ENCODE measurements at regions not wholly inside any gene's neighbourhood (a gene's known extent, or its start where the extent isn't known, plus 50 kb on each side); places are given as distances from the start of the nearest gene placed in this dataset.

DNA sequence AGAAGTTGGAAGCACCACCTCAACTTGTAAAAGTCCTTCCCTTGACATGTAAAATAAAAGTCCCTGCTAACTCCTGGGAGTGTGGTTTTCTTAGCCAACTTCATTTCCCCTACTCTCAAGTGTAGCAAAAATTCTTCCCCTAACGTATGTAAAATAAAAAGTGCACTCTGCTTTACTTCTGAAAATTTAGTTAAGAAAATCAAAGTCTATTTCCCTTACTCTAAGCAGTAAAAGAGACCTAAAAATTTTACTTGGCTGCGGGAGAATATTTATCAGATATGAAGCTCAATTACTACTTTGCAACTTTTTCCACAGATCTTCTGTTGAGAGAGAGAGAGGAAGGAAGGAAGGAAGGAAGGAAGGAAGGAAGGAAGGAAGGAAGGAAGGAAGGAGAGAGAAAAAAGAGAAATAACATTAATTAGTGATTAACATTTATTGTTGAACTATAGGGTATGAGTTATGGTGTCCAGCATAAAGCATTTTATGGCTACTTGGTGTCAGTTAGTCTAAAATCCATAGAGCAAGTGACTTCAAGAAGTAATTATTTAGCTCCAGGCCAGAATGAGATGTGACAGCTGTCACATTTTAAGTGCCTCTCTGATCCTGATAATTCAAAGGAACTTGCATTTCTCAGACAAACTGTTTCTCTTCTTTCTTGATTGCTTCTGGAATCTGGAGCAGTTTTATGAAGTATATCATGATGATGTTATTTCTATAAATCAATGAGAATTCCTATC is 210.3 kb downstream of the TMX3 start:
- TF ChIP-seq, protein P1, sequence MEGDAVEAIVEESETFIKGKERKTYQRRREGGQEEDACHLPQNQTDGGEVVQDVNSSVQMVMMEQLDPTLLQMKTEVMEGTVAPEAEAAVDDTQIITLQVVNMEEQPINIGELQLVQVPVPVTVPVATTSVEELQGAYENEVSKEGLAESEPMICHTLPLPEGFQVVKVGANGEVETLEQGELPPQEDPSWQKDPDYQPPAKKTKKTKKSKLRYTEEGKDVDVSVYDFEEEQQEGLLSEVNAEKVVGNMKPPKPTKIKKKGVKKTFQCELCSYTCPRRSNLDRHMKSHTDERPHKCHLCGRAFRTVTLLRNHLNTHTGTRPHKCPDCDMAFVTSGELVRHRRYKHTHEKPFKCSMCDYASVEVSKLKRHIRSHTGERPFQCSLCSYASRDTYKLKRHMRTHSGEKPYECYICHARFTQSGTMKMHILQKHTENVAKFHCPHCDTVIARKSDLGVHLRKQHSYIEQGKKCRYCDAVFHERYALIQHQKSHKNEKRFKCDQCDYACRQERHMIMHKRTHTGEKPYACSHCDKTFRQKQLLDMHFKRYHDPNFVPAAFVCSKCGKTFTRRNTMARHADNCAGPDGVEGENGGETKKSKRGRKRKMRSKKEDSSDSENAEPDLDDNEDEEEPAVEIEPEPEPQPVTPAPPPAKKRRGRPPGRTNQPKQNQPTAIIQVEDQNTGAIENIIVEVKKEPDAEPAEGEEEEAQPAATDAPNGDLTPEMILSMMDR (conservative IDR thresholded peaks at IDR 0.05) = no peak
- TF ChIP-seq ZFX (IDR thresholded peaks at IDR 0.05) = no peak

DNA sequence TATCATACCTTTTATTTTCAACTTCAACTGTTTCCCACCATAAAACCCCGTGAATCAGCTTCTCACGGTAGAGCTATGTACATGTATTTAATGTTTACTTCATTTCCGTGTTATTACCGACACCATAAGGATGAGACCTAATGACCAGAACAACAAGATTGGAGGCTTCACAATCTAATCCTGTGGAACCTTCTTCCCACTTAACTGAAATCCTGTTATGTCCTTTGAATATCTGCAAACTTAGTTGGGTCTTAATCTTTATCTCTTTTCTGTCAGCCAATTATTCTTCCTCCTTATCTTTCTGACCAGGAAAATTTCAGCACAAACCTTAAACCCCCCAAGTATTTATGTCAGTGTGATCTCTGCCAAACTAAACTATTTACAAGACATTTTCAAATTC is 214.4 kb downstream of the TMX3 start:
- TF ChIP-seq, protein P1 (conservative IDR thresholded peaks at IDR 0.05) = no peak
- TF ChIP-seq ZFX (IDR thresholded peaks at IDR 0.05) = no peak
- H3K27ac ChIP-seq = no peak overlapping the region

More for the DNA sequence above, 210.3 kb downstream of the TMX3 start:
- no peak overlapping the region for H3K27ac ChIP-seq

DNA sequence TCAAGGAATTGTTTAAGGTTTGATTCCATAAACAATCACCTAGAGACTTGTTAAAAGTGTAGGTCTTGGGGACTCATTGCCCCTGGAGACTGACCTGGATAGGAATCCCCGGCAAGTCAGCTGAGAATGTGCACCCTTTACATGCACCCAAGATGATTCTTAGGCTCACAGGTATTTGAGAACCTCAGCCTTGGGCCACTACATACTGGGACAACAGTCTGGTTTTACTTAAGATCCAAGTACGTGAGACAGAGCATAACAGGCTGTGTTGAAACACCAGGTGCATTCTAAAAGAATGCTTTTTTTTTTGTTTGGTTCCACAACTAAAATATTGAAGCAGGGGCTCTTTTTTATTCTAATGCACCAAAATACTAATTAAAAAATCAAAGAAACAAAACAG is 215.8 kb downstream of the TMX3 start:
- TF ChIP-seq, protein P1 (conservative IDR thresholded peaks at IDR 0.05) = no peak
- H3K27ac ChIP-seq = no peak overlapping the region

DNA sequence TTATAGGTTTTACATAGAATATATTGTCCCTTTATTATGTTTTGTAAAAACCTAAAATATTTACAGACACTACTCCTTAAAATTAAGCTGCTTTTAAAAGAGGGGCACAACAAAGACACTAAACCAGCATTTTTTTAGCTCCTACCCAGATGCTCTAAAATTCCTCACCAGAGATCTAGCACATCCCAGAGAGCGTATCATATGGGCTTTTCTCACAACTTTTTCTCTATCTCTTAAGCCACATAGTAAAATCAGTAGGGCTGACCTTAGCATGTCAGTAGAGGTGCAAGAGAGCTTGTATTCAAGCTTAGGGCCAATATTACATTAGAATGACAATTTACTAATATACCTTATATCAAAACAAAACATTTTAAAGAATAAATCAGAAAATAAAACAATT is 216.3 kb downstream of the TMX3 start:
- TF ChIP-seq ZFX (IDR thresholded peaks at IDR 0.05) = no peak
- TF ChIP-seq, protein P1 (conservative IDR thresholded peaks at IDR 0.05) = no peak
- no peak overlapping the region for H3K27ac ChIP-seq

DNA sequence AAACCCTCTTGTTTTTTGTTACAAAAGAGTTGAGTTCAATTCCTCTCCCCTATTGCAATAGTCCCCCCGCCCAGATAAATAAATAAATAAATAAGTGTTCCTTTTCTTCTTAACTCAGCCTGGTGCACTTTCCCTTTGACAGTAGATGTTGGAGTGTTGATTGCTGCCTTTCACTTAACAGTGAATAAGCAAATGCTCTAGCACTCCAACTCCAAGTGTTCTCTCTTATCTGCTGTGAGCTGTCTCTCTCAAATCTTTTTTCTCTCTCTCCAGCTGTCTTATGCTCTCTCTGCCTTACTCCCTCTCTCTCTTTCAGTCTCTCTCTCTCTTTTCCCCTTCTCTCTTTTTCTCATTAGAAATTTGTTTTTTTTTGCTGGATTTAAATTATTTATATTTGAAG is 216.7 kb downstream of the TMX3 start:
- no peak overlapping the region for H3K27ac ChIP-seq
- TF ChIP-seq ZFX (IDR thresholded peaks at IDR 0.05) = no peak
- TF ChIP-seq, protein P1 (conservative IDR thresholded peaks at IDR 0.05) = no peak

DNA sequence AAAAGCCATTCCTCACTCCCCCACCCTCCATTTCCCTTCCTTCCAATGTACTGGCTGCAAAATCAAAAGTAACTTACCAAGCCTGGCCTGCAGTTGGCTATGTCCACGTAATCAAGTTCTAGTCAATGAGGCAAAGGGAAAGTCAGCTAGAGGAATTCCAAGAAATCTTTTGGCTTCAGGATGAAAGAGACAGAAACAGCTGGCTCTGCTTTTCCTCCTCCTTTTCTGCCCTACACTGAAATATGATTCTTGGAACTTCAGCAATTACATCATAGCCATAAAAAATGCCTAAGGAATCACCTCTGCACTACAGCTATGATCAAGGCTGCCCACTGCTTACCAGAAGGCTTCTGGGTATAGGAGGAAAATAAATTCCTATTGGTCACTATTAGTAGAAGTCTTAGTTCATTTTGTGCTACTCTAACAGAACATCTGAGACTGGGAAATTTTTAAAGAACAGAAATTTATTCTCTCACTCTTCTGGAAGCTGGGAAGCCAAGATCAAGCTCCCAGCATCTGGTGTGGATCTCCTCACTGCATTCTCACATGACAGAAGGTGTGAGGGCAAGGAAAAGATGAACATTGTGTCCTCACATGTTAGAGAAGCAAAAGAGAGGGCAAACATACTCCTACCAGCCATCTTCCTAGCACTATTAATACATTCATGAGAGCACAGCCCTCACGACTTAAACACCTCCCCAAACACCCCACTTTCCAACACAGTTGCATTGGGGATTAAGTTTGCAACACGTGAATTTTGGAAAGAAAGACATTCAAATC is 219.9 kb downstream of the TMX3 start:
- TF ChIP-seq, protein P1 (conservative IDR thresholded peaks at IDR 0.05) = no peak
- no peak for TF ChIP-seq ZFX (IDR thresholded peaks at IDR 0.05)
- H3K27ac ChIP-seq = no peak overlapping the region

Measured in C4-2B (cell line).